GM12865 (cell line): ENCODE measurements at regions not wholly inside any gene's neighbourhood (a gene's known extent, or its start where the extent isn't known, plus 50 kb on each side); places are given as distances from the start of the nearest gene placed in this dataset.

ENCODE experiments used
- DNase-seq: peaks from one replicate; pipeline ENCODE4 v3.0.0; 2010; ENCODE audit warnings: low read depth
- H3K4me3 ChIP-seq: 2 replicates; pipeline ENCODE4 v1.5.1; 2011; ENCODE audit warnings: mild to moderate bottlenecking, low read depth, low read length, control low read depth
- TF ChIP-seq, protein P1 (sequence below): IDR thresholded peaks from 2 replicates; pipeline ENCODE4 v1.5.1; 2011; ENCODE audit warnings: low read length, control low read depth, low read depth, inconsistent platforms; ENCODE audit not compliant: insufficient read depth; ENCODE audit errors: missing control alignments

DNA sequence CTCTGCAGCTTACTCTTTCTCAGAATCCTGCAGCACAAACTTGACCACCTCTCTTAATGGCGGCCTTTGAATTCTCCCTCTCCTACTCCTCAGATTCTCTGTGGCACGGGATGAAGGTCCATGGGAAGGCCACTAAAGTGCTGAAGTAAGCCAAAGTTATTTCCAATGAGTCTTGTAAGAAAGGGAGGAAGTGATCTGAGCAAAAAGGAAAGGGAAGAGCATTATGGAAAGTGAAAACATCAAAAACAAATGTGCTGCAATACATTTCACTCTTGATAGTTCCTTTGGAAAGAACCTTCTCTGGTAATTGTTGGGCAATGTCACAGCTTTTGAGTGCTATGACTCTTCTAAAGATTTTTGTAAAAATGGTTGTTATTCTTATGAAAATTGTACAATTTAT lies 54.3 kb upstream of the CAMK2D start:
- TF ChIP-seq, protein P1, sequence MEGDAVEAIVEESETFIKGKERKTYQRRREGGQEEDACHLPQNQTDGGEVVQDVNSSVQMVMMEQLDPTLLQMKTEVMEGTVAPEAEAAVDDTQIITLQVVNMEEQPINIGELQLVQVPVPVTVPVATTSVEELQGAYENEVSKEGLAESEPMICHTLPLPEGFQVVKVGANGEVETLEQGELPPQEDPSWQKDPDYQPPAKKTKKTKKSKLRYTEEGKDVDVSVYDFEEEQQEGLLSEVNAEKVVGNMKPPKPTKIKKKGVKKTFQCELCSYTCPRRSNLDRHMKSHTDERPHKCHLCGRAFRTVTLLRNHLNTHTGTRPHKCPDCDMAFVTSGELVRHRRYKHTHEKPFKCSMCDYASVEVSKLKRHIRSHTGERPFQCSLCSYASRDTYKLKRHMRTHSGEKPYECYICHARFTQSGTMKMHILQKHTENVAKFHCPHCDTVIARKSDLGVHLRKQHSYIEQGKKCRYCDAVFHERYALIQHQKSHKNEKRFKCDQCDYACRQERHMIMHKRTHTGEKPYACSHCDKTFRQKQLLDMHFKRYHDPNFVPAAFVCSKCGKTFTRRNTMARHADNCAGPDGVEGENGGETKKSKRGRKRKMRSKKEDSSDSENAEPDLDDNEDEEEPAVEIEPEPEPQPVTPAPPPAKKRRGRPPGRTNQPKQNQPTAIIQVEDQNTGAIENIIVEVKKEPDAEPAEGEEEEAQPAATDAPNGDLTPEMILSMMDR: no peak
- no peak overlapping the region for H3K4me3 ChIP-seq
- no peak for DNase-seq

DNA sequence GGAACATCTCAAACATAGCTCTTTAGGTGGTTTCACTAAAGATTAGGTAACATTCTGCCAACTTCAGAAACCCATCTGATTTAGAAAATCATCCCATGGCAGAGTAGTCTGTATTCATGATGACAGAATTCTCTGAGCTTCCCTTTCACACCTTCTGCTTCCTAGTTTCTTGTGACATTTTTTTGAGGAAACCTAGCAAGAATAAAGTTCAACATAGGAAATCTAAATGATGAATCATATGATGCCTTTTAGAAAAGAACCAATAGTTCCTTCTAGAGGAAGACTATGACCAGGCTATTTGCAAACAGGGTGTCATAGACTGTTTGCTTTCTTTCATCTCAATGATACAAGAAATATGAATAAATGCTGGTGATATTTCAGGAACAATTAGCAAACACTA lies 49.8 kb upstream of the CAMK2D start:
- TF ChIP-seq, protein P1: no peak
- no peak overlapping the region for H3K4me3 ChIP-seq
- no peak for DNase-seq
